NCI-H2029 (cell line): ENCODE measurements at regions not wholly inside any gene's neighbourhood (a gene's known extent, or its start where the extent isn't known, plus 50 kb on each side); places are given as distances from the start of the nearest gene placed in this dataset.

Source experiments
- DNase-seq: peaks from one replicate; lab custom pipeline; 2025; lab: John Stamatoyannopoulos, UW

DNA sequence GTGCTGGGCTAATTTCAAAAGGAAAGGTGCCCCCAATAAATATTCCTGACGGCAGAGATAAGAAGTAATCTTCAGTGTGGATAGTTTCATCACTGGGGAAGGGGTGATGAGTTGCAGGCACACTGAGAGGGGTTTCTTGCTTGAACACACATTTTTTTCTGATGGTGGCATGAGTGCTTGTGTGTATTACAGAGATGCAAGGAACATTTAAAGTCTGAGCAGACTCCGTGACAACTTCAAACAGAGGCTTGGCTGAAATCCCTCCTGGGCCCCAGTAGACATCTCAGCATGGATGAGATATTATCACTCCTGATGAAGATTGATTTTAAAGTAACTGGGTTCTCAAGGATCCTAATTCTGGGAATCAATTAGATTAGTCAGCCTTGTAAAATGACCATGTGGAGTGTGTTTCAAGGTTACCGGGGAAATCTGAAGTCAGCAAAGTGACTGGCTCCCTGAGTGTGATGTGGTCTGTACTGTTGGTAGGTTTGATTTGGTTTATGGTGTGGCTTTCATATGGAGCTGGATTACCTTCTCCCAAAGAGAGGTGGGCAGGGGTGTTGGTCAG lies 435.8 kb upstream of the EEF2KMT start:
- no peak for DNase-seq

GRCh38 chr16:5527817-5528216 lies 430.2 kb upstream of the EEF2KMT start:
- no peak for DNase-seq

DNA sequence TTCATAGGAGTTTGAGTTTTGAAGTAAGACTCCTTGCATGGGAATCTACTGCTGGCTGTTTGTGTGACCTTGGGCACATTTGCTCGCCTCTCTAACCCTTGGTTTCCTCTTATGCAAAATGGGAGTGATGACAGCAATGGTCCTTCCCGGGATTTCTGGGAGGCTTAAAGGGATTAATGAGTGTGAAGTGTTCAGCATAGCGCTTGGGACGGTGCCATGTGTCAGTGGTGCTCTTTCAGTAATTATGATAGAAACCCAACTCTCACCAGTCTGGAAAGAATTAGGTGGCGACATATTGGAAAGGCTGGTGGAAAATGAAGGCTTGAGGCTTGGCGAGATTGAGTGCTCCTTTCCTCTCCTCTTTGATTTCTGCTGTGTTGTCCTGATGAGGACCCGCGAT lies 429.2 kb upstream of the EEF2KMT start:
- peak; percentile 19 for DNase-seq

DNA sequence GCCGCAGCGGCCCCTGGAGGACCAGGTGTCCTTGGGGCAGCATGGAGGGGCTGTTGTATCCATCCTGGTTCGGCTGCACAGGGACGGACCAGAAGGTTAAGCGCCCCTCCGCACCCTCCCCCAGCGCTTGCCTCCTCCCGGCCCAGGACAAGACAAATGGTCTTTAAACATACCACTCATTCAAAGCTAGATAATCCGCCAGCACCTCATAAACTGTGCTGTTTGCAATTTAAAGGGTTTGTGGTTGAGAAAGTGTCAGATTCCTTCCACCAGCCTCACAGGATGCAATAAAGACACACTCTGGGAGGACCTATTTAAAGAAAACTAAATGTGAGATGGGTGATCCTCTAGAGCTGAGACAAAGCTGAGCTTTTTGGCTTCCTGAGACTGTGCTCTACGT lies 426.2 kb upstream of the EEF2KMT start:
- DNase-seq = no peak

DNA sequence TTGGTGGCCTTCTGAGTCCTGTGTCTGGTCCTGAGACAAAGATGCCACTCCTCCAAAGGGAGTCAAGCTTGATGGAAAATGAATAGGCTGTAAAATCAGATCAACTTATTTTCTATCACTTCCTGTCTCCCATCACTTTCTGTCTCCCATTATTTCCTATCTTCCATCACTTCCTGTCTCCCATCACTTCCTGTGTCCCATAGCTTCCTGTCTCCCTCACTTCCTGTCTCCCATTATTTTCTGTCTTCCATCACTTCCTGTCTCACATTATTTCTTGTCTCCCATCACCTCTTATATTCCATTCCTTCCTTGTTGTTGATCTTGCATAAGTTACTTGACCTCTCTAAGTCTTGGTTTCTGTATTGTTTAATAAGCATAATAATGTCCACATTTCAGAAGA lies 418.5 kb upstream of the EEF2KMT start:
- no peak for DNase-seq

DNA sequence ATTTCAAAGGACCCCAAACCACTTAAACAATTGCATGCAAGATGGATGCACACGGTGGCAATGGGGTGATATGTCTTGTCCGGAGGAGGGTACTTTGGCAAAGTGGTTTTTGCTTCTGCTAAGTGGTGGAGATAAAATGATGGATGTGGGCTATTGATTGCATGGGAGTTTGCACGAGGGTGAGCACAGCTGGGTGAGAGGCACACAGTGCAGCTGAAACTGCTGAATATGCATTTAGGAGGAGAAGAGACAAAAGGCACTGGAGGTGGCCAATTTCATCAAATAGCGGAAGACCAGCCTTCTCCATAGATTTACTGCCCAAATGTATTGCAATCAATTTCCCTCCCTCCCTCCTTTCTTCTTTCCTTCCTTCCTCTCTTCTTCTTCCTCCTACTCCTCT lies 414.4 kb upstream of the EEF2KMT start:
- DNase-seq = no peak

GRCh38 chr16:5510819-5511370 lies 413.3 kb upstream of the EEF2KMT start:
- DNase-seq = no peak

- DNase-seq = peak; percentile 85
Measured at GRCh38 chr16:5509794-5510193, 412.2 kb upstream of the EEF2KMT start.

DNA sequence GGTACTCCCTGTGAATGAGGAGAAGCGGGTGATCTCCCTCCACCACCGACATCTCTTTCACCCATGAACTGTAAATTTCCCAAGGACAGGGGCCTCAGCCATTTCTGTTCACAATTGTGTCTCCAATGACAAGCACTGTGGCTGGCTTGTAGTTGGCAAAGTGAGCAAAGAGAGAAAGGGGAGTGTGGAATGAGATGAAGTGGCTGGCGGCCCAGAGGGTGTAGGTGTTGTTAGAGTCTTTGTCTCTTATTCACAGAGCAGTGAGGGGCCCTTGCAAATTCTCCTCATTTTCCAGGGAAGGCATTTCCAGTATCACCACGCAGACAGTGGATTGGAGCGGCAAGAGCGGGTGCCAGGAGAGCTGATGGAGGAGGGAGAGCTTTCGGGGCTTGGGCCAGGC lies 411.7 kb upstream of the EEF2KMT start:
- no peak for DNase-seq

GRCh38 chr16:5508371-5508770 lies 410.8 kb upstream of the EEF2KMT start:
- DNase-seq = no peak

- no peak for DNase-seq
Measured at GRCh38 chr16:5506021-5506420, 408.4 kb upstream of the EEF2KMT start.

DNA sequence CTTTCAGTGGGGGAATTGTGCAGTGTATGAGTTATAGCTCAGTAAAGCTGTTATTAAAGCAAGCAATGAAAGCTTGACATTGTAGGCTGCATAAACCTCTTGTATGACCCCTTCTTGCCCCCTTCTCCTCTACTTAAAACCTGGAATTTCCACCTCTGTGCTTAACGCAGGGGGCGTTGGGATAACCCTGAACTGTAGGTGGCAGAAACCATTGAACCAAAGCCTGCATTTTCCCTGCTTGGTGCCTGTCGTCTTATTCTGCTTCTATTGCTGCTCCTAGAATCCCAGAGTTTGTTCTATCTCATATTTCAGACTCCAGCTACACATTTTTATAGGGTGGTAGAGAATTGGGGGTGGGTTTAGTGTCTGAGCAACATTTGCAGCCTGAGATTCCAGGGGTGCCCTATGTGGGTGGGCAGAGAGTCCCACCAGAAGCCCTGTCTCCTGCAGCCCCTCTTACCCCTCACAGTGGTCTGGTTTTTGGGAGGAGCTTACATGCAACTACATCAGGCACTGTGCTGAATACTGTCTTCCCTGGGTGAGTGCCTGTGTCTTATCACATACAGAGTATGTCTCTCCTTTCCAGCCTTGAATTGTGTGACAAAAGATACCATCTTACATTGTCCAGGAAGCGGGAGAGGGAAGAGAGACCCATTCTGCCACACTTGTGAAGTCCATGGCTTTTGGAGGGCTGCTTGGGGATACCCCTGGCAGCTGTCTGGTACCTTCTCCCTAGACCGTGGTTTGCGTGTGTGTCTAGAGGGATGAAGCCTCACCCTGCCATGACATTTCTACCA lies 407.7 kb upstream of the EEF2KMT start:
- DNase-seq = no peak

- DNase-seq = peak; percentile 79
Measured at GRCh38 chr16:5504064-5504781, 406.6 kb upstream of the EEF2KMT start.

DNA sequence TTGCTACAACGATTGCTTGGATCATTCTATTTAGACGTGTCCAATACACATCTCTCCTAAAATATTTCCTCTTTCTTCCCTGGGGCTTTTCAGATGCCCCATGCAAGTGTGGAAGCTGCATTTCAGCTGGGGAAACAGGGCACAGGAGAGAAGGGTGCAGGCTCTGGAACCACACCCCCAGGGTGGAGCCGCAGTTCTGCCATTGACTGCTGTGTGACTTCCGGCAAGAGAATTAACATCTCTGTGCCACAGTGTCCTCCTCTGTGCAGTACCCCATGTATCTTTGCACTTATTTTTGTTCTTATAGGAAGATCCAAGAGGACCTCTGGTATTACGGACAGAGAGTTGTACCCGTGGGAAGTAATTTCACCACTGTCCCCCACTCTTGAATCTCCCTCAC lies 405.3 kb upstream of the EEF2KMT start:
- DNase-seq = no peak

DNA sequence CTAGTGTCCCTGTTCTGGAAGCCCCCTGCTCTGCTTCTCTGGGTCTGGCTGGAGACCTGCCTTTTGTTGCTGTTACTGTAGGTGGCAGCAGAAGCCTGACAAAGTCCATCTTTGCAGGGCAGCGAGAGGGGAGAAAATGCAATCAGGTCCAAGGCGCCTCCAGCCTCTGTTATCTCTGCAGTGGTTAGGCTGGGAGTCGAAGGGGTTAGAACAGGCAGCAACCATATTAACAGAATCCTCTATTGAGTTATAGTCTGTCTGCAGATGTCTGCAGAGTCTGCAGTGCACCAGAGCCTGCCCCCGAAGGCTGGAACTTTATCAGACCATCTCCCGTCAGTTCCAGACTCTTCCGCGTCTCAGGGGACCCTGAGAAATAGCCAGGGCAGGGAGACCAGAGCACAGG lies 404.9 kb upstream of the EEF2KMT start:
- peak; percentile 22 for DNase-seq

DNA sequence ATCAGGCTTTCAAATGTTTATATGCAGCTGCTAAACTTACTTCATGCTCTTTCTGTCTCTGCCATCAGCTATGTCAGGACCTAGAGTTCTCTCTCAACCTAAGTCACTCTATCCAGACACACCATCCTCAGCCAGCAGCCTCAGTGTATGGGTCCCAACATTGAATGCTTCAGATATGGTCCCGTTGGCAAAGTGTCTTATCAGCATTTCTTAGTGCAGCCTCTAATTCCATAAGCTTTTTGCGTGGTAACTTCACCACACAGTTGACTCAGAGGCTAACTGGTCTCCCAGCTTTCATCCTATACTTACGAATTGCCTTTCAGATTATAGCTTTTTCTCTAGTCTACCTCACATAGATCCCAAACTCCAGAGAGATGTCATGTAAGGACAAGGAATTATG lies 402.9 kb upstream of the EEF2KMT start:
- no peak for DNase-seq

GRCh38 chr16:5498562-5498961 lies 401.0 kb upstream of the EEF2KMT start:
- DNase-seq = no peak

GRCh38 chr16:5496013-5496412 lies 398.4 kb upstream of the EEF2KMT start:
- no peak for DNase-seq

- no peak for DNase-seq
Measured at GRCh38 chr16:5490499-5490898, 392.9 kb upstream of the EEF2KMT start.

- no peak for DNase-seq
Measured at GRCh38 chr16:5488581-5488980, 391.0 kb upstream of the EEF2KMT start.

DNA sequence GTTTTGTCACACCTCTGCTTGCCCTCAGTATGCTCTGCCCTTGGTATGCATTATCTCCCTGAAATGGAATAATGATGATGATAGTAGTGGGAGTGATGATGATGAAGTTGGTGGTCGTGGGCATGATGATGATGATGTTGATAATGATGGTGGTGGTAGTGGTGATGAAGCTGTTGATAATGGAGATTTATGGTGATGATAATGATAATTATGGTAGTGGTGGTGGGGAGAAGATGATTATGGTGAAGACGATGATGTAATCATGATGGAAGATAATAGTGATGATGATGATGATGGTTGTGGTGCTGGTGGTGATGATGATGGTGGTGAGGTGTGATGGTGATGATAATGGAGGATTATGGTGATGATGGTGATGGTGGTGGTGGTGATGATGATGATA lies 390.1 kb upstream of the EEF2KMT start:
- DNase-seq = no peak

DNA sequence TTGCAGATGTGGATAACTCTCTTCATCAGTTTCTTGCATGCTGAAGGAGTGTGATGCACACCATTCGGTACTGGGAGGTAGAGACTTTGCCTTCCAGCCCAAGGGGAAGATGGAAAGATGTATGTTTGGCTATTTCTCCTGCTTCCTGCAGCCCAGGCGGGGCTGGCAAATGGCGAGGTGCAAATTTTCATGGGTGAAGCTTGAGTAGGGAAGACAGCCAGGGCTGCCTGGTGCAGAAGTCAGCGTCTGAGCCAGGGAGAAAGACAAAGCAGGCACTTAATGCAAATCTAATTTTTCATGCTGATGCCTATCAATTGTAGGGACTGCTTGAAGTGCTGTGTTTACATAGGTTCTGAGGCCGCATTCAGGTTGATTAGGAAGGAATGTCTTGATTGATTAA lies 384.7 kb upstream of the EEF2KMT start:
- DNase-seq = no peak
